Liver (tissue), 3 donors: ENCODE measurements at regions not wholly inside any gene's neighbourhood (a gene's known extent, or its start where the extent isn't known, plus 50 kb on each side); places are given as distances from the start of the nearest gene placed in this dataset.

Experiments
- FOXA1 ChIP-seq: IDR thresholded peaks from 2 replicates; pipeline ENCODE4 v1.6.1; 2016; ENCODE audit warnings: antibody characterized with exemption
- GABPA ChIP-seq, 2 donors: IDR thresholded peaks in 1 of 2; conservative IDR thresholded peaks in 1 of 2; 2 replicates each; pipeline ENCODE4 v1.6.1; 2016; ENCODE audit warnings: antibody characterized with exemption in 2 of 2, mild to moderate bottlenecking in 1 of 2, moderate library complexity in 1 of 2
- HNF4G ChIP-seq: IDR thresholded peaks from 2 replicates; pipeline ENCODE4 v1.6.1; 2016; ENCODE audit warnings: antibody characterized with exemption
- TF ChIP-seq, protein P1 (sequence below): fragments of 150-350 bp; IDR thresholded peaks from 2 replicates; pipeline ENCODE4 v1.5.1; 2017; ENCODE audit warnings: improper control_type of control experiment, low read depth, low read length; ENCODE audit not compliant: missing input control
- TF ChIP-seq, protein P2 (sequence below): IDR thresholded peaks from 2 replicates; pipeline ENCODE4 v1.6.1; 2016; ENCODE audit warnings: antibody characterized with exemption
- donor health status: healthy.
- donor health status: healthy.

DNA sequence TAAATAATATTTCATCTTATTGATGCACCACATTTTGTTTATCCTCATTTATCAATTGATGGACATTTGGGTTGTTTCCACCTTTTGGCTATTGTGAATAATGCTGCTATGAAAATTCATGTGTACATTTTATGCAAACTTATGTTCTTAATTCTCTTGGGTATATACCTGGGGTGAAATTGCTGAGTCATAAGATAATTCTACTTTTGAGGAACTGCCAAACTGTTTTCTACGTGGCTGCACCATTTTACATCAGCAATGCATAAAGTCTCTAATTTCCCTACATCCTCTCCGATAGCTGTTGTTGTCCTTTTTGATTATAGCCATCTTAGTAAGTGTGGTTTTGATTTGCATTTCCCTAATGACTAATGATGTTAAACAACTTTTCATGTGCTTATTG is 116.5 kb upstream of the DLX2 start:
- TF ChIP-seq, protein P1, sequence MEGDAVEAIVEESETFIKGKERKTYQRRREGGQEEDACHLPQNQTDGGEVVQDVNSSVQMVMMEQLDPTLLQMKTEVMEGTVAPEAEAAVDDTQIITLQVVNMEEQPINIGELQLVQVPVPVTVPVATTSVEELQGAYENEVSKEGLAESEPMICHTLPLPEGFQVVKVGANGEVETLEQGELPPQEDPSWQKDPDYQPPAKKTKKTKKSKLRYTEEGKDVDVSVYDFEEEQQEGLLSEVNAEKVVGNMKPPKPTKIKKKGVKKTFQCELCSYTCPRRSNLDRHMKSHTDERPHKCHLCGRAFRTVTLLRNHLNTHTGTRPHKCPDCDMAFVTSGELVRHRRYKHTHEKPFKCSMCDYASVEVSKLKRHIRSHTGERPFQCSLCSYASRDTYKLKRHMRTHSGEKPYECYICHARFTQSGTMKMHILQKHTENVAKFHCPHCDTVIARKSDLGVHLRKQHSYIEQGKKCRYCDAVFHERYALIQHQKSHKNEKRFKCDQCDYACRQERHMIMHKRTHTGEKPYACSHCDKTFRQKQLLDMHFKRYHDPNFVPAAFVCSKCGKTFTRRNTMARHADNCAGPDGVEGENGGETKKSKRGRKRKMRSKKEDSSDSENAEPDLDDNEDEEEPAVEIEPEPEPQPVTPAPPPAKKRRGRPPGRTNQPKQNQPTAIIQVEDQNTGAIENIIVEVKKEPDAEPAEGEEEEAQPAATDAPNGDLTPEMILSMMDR = no peak
- TF ChIP-seq HNF4G (no peak), FOXA1 (no peak), GABPA (IDR thresholded peaks at IDR 0.05 in 1 of 2, conservative IDR thresholded peaks at IDR 0.05 in 1 of 2) (no peak)
- TF ChIP-seq, protein P2, sequence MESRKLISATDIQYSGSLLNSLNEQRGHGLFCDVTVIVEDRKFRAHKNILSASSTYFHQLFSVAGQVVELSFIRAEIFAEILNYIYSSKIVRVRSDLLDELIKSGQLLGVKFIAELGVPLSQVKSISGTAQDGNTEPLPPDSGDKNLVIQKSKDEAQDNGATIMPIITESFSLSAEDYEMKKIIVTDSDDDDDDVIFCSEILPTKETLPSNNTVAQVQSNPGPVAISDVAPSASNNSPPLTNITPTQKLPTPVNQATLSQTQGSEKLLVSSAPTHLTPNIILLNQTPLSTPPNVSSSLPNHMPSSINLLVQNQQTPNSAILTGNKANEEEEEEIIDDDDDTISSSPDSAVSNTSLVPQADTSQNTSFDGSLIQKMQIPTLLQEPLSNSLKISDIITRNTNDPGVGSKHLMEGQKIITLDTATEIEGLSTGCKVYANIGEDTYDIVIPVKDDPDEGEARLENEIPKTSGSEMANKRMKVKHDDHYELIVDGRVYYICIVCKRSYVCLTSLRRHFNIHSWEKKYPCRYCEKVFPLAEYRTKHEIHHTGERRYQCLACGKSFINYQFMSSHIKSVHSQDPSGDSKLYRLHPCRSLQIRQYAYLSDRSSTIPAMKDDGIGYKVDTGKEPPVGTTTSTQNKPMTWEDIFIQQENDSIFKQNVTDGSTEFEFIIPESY = no peak
